OCI-LY7 (cell line): ENCODE measurements at regions not wholly inside any gene's neighbourhood (a gene's known extent, or its start where the extent isn't known, plus 50 kb on each side); places are given as distances from the start of the nearest gene placed in this dataset.

Source experiments
- BruUV-seq: library from RNA; stranded (reverse); fragments of 400-500 nt; replicated peaks from 2 replicates; lab custom pipeline; 2021; lab: Mats Ljungman, UMichigan
- CTCF ChIA-PET: fragments of 300-600 bp; sonication (Branson Sonifier 250); formaldehyde crosslinking; loops from one replicate; lab custom pipeline; 2022; ENCODE audit warnings: antibody characterized with exemption; ENCODE audit not compliant: unreplicated experiment; lab: Charles Lee
- POLR2A ChIA-PET: fragments of 300-600 bp; sonication (Branson Sonifier 250); formaldehyde crosslinking; loops from one replicate; lab custom pipeline; 2022; ENCODE audit warnings: antibody characterized with exemption; lab: Charles Lee
- DNase-seq: peaks from one replicate; pipeline ENCODE4 v3.0.0-alpha.2; 2015; ENCODE audit warnings: low spot score
- H2AFZ ChIP-seq: fragments of 200-600 bp; sonication (generic), shearing (Covaris generic); 2 replicates; pipeline ENCODE4 v1.6.1; 2014; ENCODE audit warnings: mild to moderate bottlenecking, antibody characterized with exemption, low read length, moderate library complexity
- H3K27ac ChIP-seq: fragments of 200-600 bp; sonication (generic); 2 replicates; pipeline ENCODE4 v1.5.1; 2014; ENCODE audit warnings: mixed run types, low read depth, mild to moderate bottlenecking, moderate library complexity, low read length, inconsistent platforms; ENCODE audit not compliant: poor library complexity, severe bottlenecking
- H3K36me3 ChIP-seq: fragments of 200-600 bp; sonication (generic); 2 replicates; pipeline ENCODE4 v1.6.1; 2014; ENCODE audit warnings: mild to moderate bottlenecking, antibody characterized with exemption, low read length, moderate library complexity, mixed read lengths; ENCODE audit not compliant: insufficient read depth
- H3K4me1 ChIP-seq: fragments of 200-600 bp; sonication (generic); 2 replicates; pipeline ENCODE4 v1.5.1; 2014; ENCODE audit warnings: mild to moderate bottlenecking, low read length; ENCODE audit not compliant: insufficient read depth, poor library complexity, severe bottlenecking
- H3K4me2 ChIP-seq: fragments of 200-600 bp; sonication (generic); 2 replicates; pipeline ENCODE4 v1.6.1; 2014; ENCODE audit warnings: mild to moderate bottlenecking, low read length
- H3K4me3 ChIP-seq: fragments of 200-600 bp; sonication (generic); 2 replicates; pipeline ENCODE4 v1.5.1; 2014; ENCODE audit warnings: mild to moderate bottlenecking, low read depth, low read length; ENCODE audit not compliant: poor library complexity, severe bottlenecking
- H3K79me2 ChIP-seq: fragments of 200-600 bp; sonication (generic); 2 replicates; pipeline ENCODE4 v1.6.1; 2016; ENCODE audit warnings: low read depth, mild to moderate bottlenecking, low read length, moderate library complexity, mixed read lengths; ENCODE audit not compliant: insufficient read depth
- H3K9me2 ChIP-seq: fragments of 200-600 bp; sonication (generic); 2 replicates; pipeline ENCODE4 v1.6.1; 2016; ENCODE audit warnings: mild to moderate bottlenecking, low read length, mixed read lengths; ENCODE audit not compliant: insufficient read depth
- H3K9me3 ChIP-seq: fragments of 200-600 bp; sonication (generic); 2 replicates; pipeline ENCODE4 v1.6.1; 2014; ENCODE audit warnings: mild to moderate bottlenecking, mixed run types, low read length, mixed read lengths
- H4K20me1 ChIP-seq: fragments of 200-600 bp; sonication (generic); 2 replicates; pipeline ENCODE4 v1.6.1; 2014; ENCODE audit warnings: mild to moderate bottlenecking, antibody characterized with exemption, low read length, moderate library complexity, mixed read lengths; ENCODE audit not compliant: insufficient read depth
- EZH2phosphoT487 ChIP-seq: fragments of 200-600 bp; sonication (generic); IDR thresholded peaks from 2 replicates; pipeline ENCODE4 v1.6.1; 2018; ENCODE audit warnings: low read depth, borderline replicate concordance, mild to moderate bottlenecking, mixed run types, antibody characterized with exemption, low read length, moderate library complexity, mixed read lengths
- intact Hi-C: fragments of 100-400 bp; cut with micrococcal nuclease; formaldehyde crosslinking; loops from one replicate; pipeline ENCODE4 v1.10.0; 2022; ENCODE audit not compliant: unreplicated experiment
- TF ChIP-seq, protein P1 (sequence below): fragments of 200-600 bp; sonication (generic); conservative IDR thresholded peaks from 2 replicates; pipeline ENCODE4 v1.5.1; 2014; ENCODE audit warnings: mild to moderate bottlenecking, antibody characterized with exemption, low read length, moderate library complexity, mixed read lengths

GRCh38 chr6:134784336-134784735 is 165.6 kb downstream of the ALDH8A1 start:
- no peaks in the 10 kb centered on the region for H4K20me1 ChIP-seq
- POLR2A ChIA-PET: interaction anchor here (0.7 kb wide), 2 partner anchors 24 to 213 kb away, joined by 3 to 6 read pairs; no protein-coding TSS in a partner anchor
- H3K9me2 ChIP-seq: no peaks in the 10 kb centered on the region
- TF ChIP-seq, protein P1, sequence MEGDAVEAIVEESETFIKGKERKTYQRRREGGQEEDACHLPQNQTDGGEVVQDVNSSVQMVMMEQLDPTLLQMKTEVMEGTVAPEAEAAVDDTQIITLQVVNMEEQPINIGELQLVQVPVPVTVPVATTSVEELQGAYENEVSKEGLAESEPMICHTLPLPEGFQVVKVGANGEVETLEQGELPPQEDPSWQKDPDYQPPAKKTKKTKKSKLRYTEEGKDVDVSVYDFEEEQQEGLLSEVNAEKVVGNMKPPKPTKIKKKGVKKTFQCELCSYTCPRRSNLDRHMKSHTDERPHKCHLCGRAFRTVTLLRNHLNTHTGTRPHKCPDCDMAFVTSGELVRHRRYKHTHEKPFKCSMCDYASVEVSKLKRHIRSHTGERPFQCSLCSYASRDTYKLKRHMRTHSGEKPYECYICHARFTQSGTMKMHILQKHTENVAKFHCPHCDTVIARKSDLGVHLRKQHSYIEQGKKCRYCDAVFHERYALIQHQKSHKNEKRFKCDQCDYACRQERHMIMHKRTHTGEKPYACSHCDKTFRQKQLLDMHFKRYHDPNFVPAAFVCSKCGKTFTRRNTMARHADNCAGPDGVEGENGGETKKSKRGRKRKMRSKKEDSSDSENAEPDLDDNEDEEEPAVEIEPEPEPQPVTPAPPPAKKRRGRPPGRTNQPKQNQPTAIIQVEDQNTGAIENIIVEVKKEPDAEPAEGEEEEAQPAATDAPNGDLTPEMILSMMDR: no peak
- no peak for TF ChIP-seq EZH2phosphoT487
- no peaks in the 10 kb centered on the region for H3K4me1 ChIP-seq
- BruUV-seq: no TSS peak
- H2AFZ ChIP-seq: no peak overlapping the region
- H3K27ac ChIP-seq: no peak overlapping the region
- CTCF ChIA-PET: no interaction called here
- H3K79me2 ChIP-seq: no peaks in the 10 kb centered on the region
- H3K9me3 ChIP-seq: no peaks in the 10 kb centered on the region
- no peak for DNase-seq
- H3K36me3 ChIP-seq: no peaks in the 10 kb centered on the region
- intact Hi-C loops: no loop called here
- no peak overlapping the region for H3K4me3 ChIP-seq
- no peak overlapping the region for H3K4me2 ChIP-seq

DNA sequence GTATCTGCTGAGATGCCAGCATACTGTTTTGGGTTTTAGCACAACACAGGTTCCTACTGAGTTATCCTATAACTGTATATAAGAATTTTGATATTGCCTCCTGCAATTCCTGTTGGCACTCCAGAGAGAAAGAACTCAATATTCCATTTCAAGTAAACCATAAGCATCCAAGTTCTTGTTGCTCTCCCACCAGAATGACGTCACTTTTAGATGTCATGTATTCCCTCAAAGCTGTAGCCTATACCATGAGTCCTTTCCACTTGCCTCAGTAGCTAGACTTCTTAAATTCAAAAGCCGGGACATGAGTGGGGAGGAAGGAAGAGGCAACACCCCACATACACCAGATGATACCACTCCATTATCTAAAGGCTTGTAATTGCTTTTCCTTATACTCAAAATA is 171.5 kb downstream of the ALDH8A1 start:
- H3K9me3 ChIP-seq: no peaks in the 10 kb centered on the region
- ChIA-PET POLR2A (no interaction called here), CTCF (no interaction called here)
- H3K27ac ChIP-seq: no peak overlapping the region
- H3K4me1 ChIP-seq: no peaks in the 10 kb centered on the region
- DNase-seq: no peak
- TF ChIP-seq, protein P1: no peak
- TF ChIP-seq EZH2phosphoT487: no peak
- H3K9me2 ChIP-seq: no peaks in the 10 kb centered on the region
- intact Hi-C loops: no loop called here
- H3K4me2 ChIP-seq: no peak overlapping the region
- H3K36me3 ChIP-seq: no peaks in the 10 kb centered on the region
- BruUV-seq: no TSS peak
- no peaks in the 10 kb centered on the region for H4K20me1 ChIP-seq
- no peaks in the 10 kb centered on the region for H3K79me2 ChIP-seq
- no peak overlapping the region for H3K4me3 ChIP-seq
- no peak overlapping the region for H2AFZ ChIP-seq

DNA sequence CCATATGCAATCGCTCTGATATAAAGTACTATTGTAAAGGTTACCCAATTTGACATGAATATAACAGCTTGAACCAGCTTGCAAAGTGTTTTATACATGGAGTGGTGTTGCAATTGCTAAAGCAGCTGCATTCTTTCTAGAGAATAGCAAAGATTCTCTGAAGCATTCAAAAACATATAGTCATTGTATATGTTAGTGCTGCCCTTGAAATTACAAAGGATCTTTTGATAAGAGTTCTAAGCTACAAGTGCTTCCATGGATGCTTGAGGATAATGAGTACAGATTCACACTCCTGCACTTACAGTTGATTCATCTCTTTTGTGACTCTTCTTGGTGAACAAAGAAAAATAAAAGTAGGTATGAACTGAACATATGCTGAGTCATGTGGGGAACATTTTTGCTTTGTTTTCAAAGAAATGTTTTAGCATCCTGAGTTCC is 175.7 kb downstream of the ALDH8A1 start:
- Histone ChIP-seq H3K79me2 (no peaks in the 10 kb centered on the region), H3K9me2 (no peaks in the 10 kb centered on the region), H3K4me1 (no peaks in the 10 kb centered on the region), H4K20me1 (no peaks in the 10 kb centered on the region), H3K4me3 (no peak overlapping the region), H3K4me2 (no peak overlapping the region), H2AFZ (no peak overlapping the region), H3K27ac (no peak overlapping the region), H3K9me3 (no peaks in the 10 kb centered on the region), H3K36me3 (no peaks in the 10 kb centered on the region)
- no peak for DNase-seq
- TF ChIP-seq, protein P1: no peak
- ChIA-PET POLR2A (interaction anchor here (1.1 to 1.4 kb wide), 2 partner anchors 17 to 614 kb away, joined by 3 to 4 read pairs; no protein-coding TSS in a partner anchor), CTCF (no interaction called here)
- no TSS peak for BruUV-seq
- intact Hi-C loops: no loop called here
